ENCODE measurements at regions not wholly inside any gene's neighbourhood (a gene's known extent, or its start where the extent isn't known, plus 50 kb on each side); places are given as distances from the start of the nearest gene placed in this dataset.

- no peaks in the 10 kb centered on the region for H3K79me2 ChIP-seq (ENCODE audit: insufficient read depth, low read depth, low read length)
- BruUV-seq (replicated peaks), result no TSS peak
- ChIA-PET CTCF (ENCODE audit: unreplicated experiment) (no interaction called here), POLR2A (no interaction called here)
- DNase-seq (ENCODE audit: low spot score), result no peak
- H2AFZ ChIP-seq (ENCODE audit: low read length), result no peak overlapping the region
- no peaks in the 10 kb centered on the region for H3K4me1 ChIP-seq (ENCODE audit: insufficient read depth, low read length, poor library complexity, severe bottlenecking)
- no peaks in the 10 kb centered on the region for H3K9me3 ChIP-seq (ENCODE audit: low read length)
- H4K20me1 ChIP-seq (ENCODE audit: insufficient read depth, low read length), result no peaks in the 10 kb centered on the region
- no peak overlapping the region for H3K27ac ChIP-seq (ENCODE audit: low read depth, low read length, poor library complexity, severe bottlenecking)
- intact Hi-C loops (cut with micrococcal nuclease; ENCODE audit: unreplicated experiment), result no loop called here
- no peak overlapping the region for H3K4me3 ChIP-seq (ENCODE audit: low read depth, low read length, poor library complexity, severe bottlenecking)
- H3K9me2 ChIP-seq (ENCODE audit: insufficient read depth, low read length), result no peaks in the 10 kb centered on the region
- TF ChIP-seq EZH2phosphoT487 (IDR thresholded peaks at IDR 0.05; ENCODE audit: borderline replicate concordance, low read depth, low read length), result no peak
- no peak for TF ChIP-seq CTCF (conservative IDR thresholded peaks at IDR 0.05; ENCODE audit: low read length)
- no peak overlapping the region for H3K4me2 ChIP-seq (ENCODE audit: low read length)
- no peaks in the 10 kb centered on the region for H3K36me3 ChIP-seq (ENCODE audit: insufficient read depth, low read length)
Observed at GRCh38 chr20:52724541-52724940, 247.6 kb upstream of the TSHZ2 start.

- H3K79me2 ChIP-seq (ENCODE audit: insufficient read depth, low read depth, low read length), result no peaks in the 10 kb centered on the region
- H2AFZ ChIP-seq (ENCODE audit: low read length), result no peak overlapping the region
- no peaks in the 10 kb centered on the region for H3K9me2 ChIP-seq (ENCODE audit: insufficient read depth, low read length)
- CTCF ChIA-PET (ENCODE audit: unreplicated experiment), result no interaction called here
- H3K4me1 ChIP-seq (ENCODE audit: insufficient read depth, low read length, poor library complexity, severe bottlenecking), result no peaks in the 10 kb centered on the region
- H3K9me3 ChIP-seq (ENCODE audit: low read length), result no peaks in the 10 kb centered on the region
- BruUV-seq (replicated peaks), result no TSS peak
- TF ChIP-seq CTCF (conservative IDR thresholded peaks at IDR 0.05; ENCODE audit: low read length) (no peak), EZH2phosphoT487 (IDR thresholded peaks at IDR 0.05; ENCODE audit: borderline replicate concordance, low read depth, low read length) (no peak)
- no peak overlapping the region for H3K4me2 ChIP-seq (ENCODE audit: low read length)
- intact Hi-C loops (cut with micrococcal nuclease; ENCODE audit: unreplicated experiment), result no loop called here
- H4K20me1 ChIP-seq (ENCODE audit: insufficient read depth, low read length), result no peaks in the 10 kb centered on the region
- no peak overlapping the region for H3K27ac ChIP-seq (ENCODE audit: low read depth, low read length, poor library complexity, severe bottlenecking)
- POLR2A ChIA-PET, result no interaction called here
- H3K4me3 ChIP-seq (ENCODE audit: low read depth, low read length, poor library complexity, severe bottlenecking), result no peak overlapping the region
- DNase-seq (ENCODE audit: low spot score), result no peak
- H3K36me3 ChIP-seq (ENCODE audit: insufficient read depth, low read length), result no peaks in the 10 kb centered on the region
Observed at GRCh38 chr20:52722926-52723688, 249.1 kb upstream of the TSHZ2 start.

- H3K9me3 ChIP-seq (ENCODE audit: low read length), result no peaks in the 10 kb centered on the region
- no TSS peak for BruUV-seq (replicated peaks)
Observed at GRCh38 chr20:52708137-52708536, 264.0 kb upstream of the TSHZ2 start.

More at GRCh38 chr20:52708137-52708536, 264.0 kb upstream of the TSHZ2 start:
- intact Hi-C loops (cut with micrococcal nuclease; ENCODE audit: unreplicated experiment), result no loop called here
- Histone ChIP-seq H3K9me2 (ENCODE audit: insufficient read depth, low read length) (no peaks in the 10 kb centered on the region), H3K4me3 (ENCODE audit: low read depth, low read length, poor library complexity, severe bottlenecking) (no peak overlapping the region), H4K20me1 (ENCODE audit: insufficient read depth, low read length) (no peaks in the 10 kb centered on the region), H3K36me3 (ENCODE audit: insufficient read depth, low read length) (no peaks in the 10 kb centered on the region), H3K79me2 (ENCODE audit: insufficient read depth, low read depth, low read length) (no peaks in the 10 kb centered on the region), H3K4me2 (ENCODE audit: low read length) (no peak overlapping the region), H2AFZ (ENCODE audit: low read length) (no peak overlapping the region), H3K27ac (ENCODE audit: low read depth, low read length, poor library complexity, severe bottlenecking) (no peak overlapping the region), H3K4me1 (ENCODE audit: insufficient read depth, low read length, poor library complexity, severe bottlenecking) (no peaks in the 10 kb centered on the region)
- TF ChIP-seq EZH2phosphoT487 (IDR thresholded peaks at IDR 0.05; ENCODE audit: borderline replicate concordance, low read depth, low read length), result no peak
- TF ChIP-seq CTCF (conservative IDR thresholded peaks at IDR 0.05; ENCODE audit: low read length), result no peak
- DNase-seq (ENCODE audit: low spot score), result no peak
- ChIA-PET POLR2A (no interaction called here), CTCF (ENCODE audit: unreplicated experiment) (no interaction called here)
